H1 (cell line): ENCODE measurements at regions not wholly inside any gene's neighbourhood (a gene's known extent, or its start where the extent isn't known, plus 50 kb on each side); places are given as distances from the start of the nearest gene placed in this dataset.

Experiments
- ATF3 ChIP-seq: IDR thresholded peaks from 2 replicates; pipeline ENCODE4 v1.6.1; 2011; ENCODE audit warnings: low read depth, mild to moderate bottlenecking, low read length; ENCODE audit not compliant: insufficient read depth
- CBX8 ChIP-seq: fragments of 300-800, 300-1000 bp; sonication (generic); IDR thresholded peaks from 2 replicates; pipeline ENCODE4 v1.7.1; 2016; ENCODE audit warnings: low read depth, low read length, borderline replicate concordance
- EZH2 ChIP-seq: fragments of 200-600 bp; sonication (generic); IDR thresholded peaks from 2 replicates; pipeline ENCODE4 v1.7.1; 2012; ENCODE audit warnings: low read depth, mild to moderate bottlenecking, moderate library complexity, low read length, inconsistent platforms; ENCODE audit not compliant: severe bottlenecking
- GTF2F1 ChIP-seq: IDR thresholded peaks from 2 replicates; pipeline ENCODE4 v1.6.1; 2012; ENCODE audit warnings: low read depth, low read length, improper control_type of control experiment, borderline replicate concordance

- no peak for TF ChIP-seq GTF2F1
- no peak for TF ChIP-seq EZH2
- TF ChIP-seq CBX8, result no peak
- TF ChIP-seq ATF3, result no peak
These were observed 64.0 kb upstream of the CDK1 start (continued) for GRCh38 chr10:60714233-60714632.
